Pancreas (tissue), 10 donors: ENCODE measurements at regions not wholly inside any gene's neighbourhood (a gene's known extent, or its start where the extent isn't known, plus 50 kb on each side); places are given as distances from the start of the nearest gene placed in this dataset.

Experiments
- ATAC-seq, 4 donors: fragments of 200-7000 bp; cut with Tn5 transposase; one replicate each; pipeline versions ENCODE4 v1.8.0 to v1.9.1; 2020; ENCODE audit warnings: mild to moderate bottlenecking in 4 of 4, moderate library complexity in 4 of 4
- DNase-seq, 6 donors: peaks; one replicate each; pipeline ENCODE4 v3.0.0-alpha.2; 2020
- FAIRE-seq: peaks from 2 replicates; lab custom pipeline; 2012; peaks lifted over from hg19 to GRCh38; lab: Jason Lieb, UNC
- H3K27ac ChIP-seq, 4 donors: fragments of 200-600 bp; sonication (generic); 1 replicate in 3 of 4; 2 replicates in 1 of 4; pipeline versions ENCODE4 v1.5.0 to v1.8.0; 2020
- H3K27me3 ChIP-seq, 4 donors: fragments of 200-600 bp; one replicate each; pipeline ENCODE4 v1.8.0; 2021
- H3K36me3 ChIP-seq, 3 donors: fragments of 200-600 bp; sonication (generic) in 1 of 3; one replicate each; pipeline versions ENCODE4 v1.5.0 to v1.8.0; 2020 to 2021
- H3K4me1 ChIP-seq, 3 donors: fragments of 200-600 bp; one replicate each; pipeline ENCODE4 v1.8.0; 2021
- H3K4me3 ChIP-seq, 4 donors: fragments of 200-600 bp; sonication (generic) in 2 of 4; one replicate each; pipeline versions ENCODE4 v1.5.0 to v1.8.0; 2020 to 2021
- H3K9me3 ChIP-seq, 4 donors: fragments of 200-600 bp; one replicate each; pipeline ENCODE4 v1.8.0; 2021
- CTCF ChIP-seq, 4 donors: fragments of 200-600 bp; sonication (generic) in 3 of 4; IDR thresholded peaks; one replicate each; pipeline versions ENCODE4 v1.5.0 to v1.8.0; 2021; ENCODE audit warnings: antibody characterized with exemption in 4 of 4
- WGBS, 2 donors: extraction: QIAGEN DNeasy Blood & Tissue Kit; methylation state at CpG; one replicate each; pipeline ENCODE4 v1.1.7; 2013; 5-methylcytosine and 5-hydroxymethylcytosine counted together
- intact Hi-C, 3 donors: fragments of 100-400 bp; cut with DNase I; formaldehyde crosslinking; loops; one replicate each; pipeline versions ENCODE4 v1.11.1 to v1.14.2; 2022
- donor health status: healthy with polysubstance abuse.
- donor health status: DM: no; HTN: no; CAD: no; lungs with moderate emphysema.
- donor health status: DM: no; HTN: no; CAD: no.
- donor health status: control.
- donor health status: control.
- donor health status: Bipolar disorder and iron deficiency.
- donor health status: DM: yes; HTN: yes; CAD: no.
- donor health status: DM: no; HTN: no; CAD: no.
- donor health status: DM: no; HTN: no; CAD: no.
- donor health status: DM: yes; HTN: yes; CAD: no.

- H3K27me3 ChIP-seq = no peaks in the 10 kb centered on the region
- WGBS, 2 donors = 61 to 69% methylated on average over 3 of the region's 3 CpGs
- no peak for TF ChIP-seq CTCF (IDR thresholded peaks at IDR 0.05)
- intact Hi-C loops = no loop called here
- FAIRE-seq (no peak), DNase-seq (no peak), ATAC-seq (no peak)
- H3K9me3 ChIP-seq = no peaks in the 10 kb centered on the region
- H3K36me3 ChIP-seq = no peaks in the 10 kb centered on the region
- H3K27ac ChIP-seq = no peak overlapping the region
- no peak overlapping the region for H3K4me3 ChIP-seq
- H3K4me1 ChIP-seq = no peaks in the 10 kb centered on the region
These were observed 308.7 kb downstream of the LPIN1 start for GRCh38 chr2:12054956-12055618.

GRCh38 chr2:12057436-12058166 is 311.2 kb downstream of the LPIN1 start:
- peak in 2 of 4 donors; percentile 37 to 68 for ATAC-seq
- no peak overlapping the region for H3K4me3 ChIP-seq

GRCh38 chr2:12059616-12060441 is 313.4 kb downstream of the LPIN1 start:
- WGBS, 2 donors = 72 to 78% methylated on average over 2 of the region's 2 CpGs
- FAIRE-seq = no peak

More at GRCh38 chr2:12057436-12058166, 311.2 kb downstream of the LPIN1 start:
- 57 to 60% methylated on average over 12 of the region's 12 CpGs for WGBS, 2 donors
- Histone ChIP-seq H3K9me3 (no peaks in the 10 kb centered on the region), H3K27me3 (no peaks in the 10 kb centered on the region), H3K27ac (no peak overlapping the region), H3K4me1 (no peaks in the 10 kb centered on the region), H3K36me3 (no peaks in the 10 kb centered on the region)
- TF ChIP-seq CTCF (IDR thresholded peaks at IDR 0.05) = no peak
- intact Hi-C loops = no loop called here
- DNase-seq (peak in 1 of 6 donors; percentile 26), FAIRE-seq (no peak)

GRCh38 chr2:12060886-12061285 is 314.5 kb downstream of the LPIN1 start:
- FAIRE-seq (no peak), ATAC-seq (no peak), DNase-seq (no peak)
- Histone ChIP-seq H3K4me3 (no peak overlapping the region), H3K4me1 (no peaks in the 10 kb centered on the region), H3K27ac (no peak overlapping the region), H3K36me3 (no peaks in the 10 kb centered on the region), H3K9me3 (no peaks in the 10 kb centered on the region), H3K27me3 (no peaks in the 10 kb centered on the region)
- TF ChIP-seq CTCF (IDR thresholded peaks at IDR 0.05) = no peak
- WGBS, 2 donors = 47 to 60% methylated on average over 5 of the region's 5 CpGs
- intact Hi-C loops = no loop called here

More at GRCh38 chr2:12059616-12060441, 313.4 kb downstream of the LPIN1 start:
- DNase-seq = no peak
- H3K36me3 ChIP-seq = no peaks in the 10 kb centered on the region
- H3K9me3 ChIP-seq = no peaks in the 10 kb centered on the region
- no peaks in the 10 kb centered on the region for H3K27me3 ChIP-seq
- no peak overlapping the region for H3K4me3 ChIP-seq
- H3K4me1 ChIP-seq = no peaks in the 10 kb centered on the region
- no peak for ATAC-seq
- intact Hi-C loops = no loop called here
- TF ChIP-seq CTCF (IDR thresholded peaks at IDR 0.05) = no peak
- no peak overlapping the region for H3K27ac ChIP-seq
